ENCODE measurements at regions not wholly inside any gene's neighbourhood (a gene's known extent, or its start where the extent isn't known, plus 50 kb on each side); places are given as distances from the start of the nearest gene placed in this dataset.

GRCh38 chr6:99073223-99073622, 125.5 kb upstream of the FBXL4 start:
- no peak for DNase-seq (ENCODE audit: low spot score)

DNA sequence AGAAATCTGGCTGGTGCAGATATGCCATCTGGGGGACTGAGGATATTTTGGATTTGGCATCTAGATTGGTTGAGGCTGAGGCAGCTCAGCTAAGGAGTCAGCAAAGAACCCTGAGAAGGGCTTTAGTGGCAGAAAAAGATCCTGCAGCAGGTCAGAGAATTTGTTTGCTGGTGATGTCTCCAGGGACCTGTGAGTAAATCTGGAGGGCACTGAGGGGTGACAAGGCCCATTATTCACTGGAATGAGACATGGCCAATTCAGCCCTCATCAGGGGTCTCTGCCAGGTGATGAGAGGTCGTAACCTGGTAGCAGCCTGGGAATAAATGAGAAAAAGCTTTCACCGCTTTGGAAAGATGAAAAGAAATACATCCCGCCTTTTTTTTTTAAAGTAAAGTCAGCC, 118.3 kb upstream of the FBXL4 start:
- DNase-seq (ENCODE audit: low spot score), result no peak

GRCh38 chr6:99064834-99065233, 117.1 kb upstream of the FBXL4 start:
- no peak for DNase-seq (ENCODE audit: low spot score)

DNA sequence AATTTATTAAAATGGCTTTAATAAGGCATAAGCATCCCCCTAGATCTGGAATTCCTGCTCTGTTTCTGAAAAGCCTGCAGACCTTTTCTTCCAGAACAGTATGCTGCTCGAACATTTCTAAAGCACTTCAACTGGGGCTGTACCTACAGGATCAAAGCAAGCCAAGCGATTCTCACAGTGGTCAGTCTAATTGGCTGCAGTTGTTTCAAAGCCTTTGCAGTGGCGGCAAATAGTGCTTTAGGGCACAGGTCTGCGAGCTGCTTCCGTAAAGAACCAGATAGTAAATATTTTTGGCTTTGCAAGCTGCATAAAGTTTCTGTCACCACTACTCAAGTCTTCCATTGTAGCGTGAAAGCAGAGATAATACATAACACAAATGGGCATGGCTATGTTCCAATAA, 88.9 kb upstream of the FBXL4 start:
- DNase-seq (ENCODE audit: low spot score), result no peak

DNA sequence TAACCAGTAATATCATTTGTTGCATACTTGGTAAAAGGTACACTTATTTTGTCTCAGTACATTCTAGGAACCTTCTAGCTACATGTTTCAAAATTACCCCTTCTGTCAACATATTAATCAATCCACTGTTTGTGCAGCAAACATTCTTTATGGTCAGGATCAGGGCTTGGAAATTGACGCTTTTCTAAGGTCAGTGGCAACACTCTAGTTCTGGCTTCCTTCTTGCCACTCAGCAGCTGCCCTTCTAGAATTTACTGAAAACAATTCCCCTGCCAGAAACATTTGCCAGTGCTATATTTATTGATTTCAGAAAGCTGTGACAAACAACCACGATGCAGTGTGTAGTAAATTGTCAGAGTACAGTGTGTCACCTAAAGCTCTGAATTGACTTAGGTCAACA, 84.7 kb upstream of the FBXL4 start:
- no peak for DNase-seq (ENCODE audit: low spot score)

GRCh38 chr6:99031957-99032356, 84.2 kb upstream of the FBXL4 start:
- DNase-seq (ENCODE audit: low spot score), result no peak

- DNase-seq (ENCODE audit: low spot score), result no peak
Observed at GRCh38 chr6:99030915-99031314, 83.2 kb upstream of the FBXL4 start.

- no peak for DNase-seq (ENCODE audit: low spot score)
Observed at GRCh38 chr6:99026135-99026534, 78.4 kb upstream of the FBXL4 start.

- no peak for DNase-seq (ENCODE audit: low spot score)
Observed at GRCh38 chr6:99024089-99024488, 76.3 kb upstream of the FBXL4 start.

DNA sequence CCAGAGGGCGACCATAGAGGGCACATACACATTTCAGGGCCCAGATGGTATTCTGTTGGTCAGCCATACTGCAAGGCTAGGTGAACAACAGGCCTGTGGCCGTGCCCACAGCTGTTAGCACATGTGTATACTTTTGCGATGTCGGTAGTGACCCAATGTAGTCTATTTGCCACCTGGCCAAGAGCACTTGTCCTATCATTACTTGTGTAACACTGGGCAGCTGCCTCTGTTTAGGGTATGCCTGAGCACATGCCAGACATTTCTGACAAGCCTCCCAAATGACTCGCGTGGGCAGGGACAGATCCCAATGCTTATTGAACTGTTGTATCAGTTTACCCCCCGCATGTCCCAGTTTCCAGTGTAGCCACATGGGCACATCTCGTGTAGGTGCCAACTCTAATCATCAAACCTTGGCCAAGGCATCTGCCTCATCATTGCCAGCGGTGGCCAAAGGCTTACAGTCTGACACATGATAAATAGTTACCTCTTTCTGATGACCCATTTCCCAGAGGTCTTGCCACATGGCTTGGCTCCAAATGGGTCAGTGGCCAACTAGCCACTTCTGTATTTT, 74.4 kb upstream of the FBXL4 start:
- DNase-seq (ENCODE audit: low spot score), result no peak

GRCh38 chr6:99019381-99019780, 71.6 kb upstream of the FBXL4 start:
- no peak for DNase-seq (ENCODE audit: low spot score)

GRCh38 chr6:99017150-99017549, 69.4 kb upstream of the FBXL4 start:
- DNase-seq (ENCODE audit: low spot score), result no peak

DNA sequence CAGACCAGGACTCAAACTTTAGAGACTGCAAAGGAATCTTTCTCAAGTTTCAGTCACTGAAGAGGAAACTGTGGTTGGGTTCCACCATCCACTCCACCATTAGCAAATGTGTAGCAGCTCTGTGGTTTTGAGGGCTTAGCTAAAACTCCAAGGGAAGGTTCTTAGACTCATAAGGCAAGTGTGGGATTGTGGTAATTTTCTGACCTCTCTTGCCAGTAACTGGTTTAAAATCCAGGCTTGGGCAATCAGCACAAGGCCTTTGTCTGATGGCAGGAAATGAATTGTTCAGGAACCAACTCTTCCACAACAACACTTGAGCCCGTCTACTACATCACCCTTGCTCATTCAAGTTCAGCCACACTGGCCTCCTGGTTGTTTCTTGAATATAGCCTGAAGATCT, 68.6 kb upstream of the FBXL4 start:
- DNase-seq (ENCODE audit: low spot score), result no peak

DNA sequence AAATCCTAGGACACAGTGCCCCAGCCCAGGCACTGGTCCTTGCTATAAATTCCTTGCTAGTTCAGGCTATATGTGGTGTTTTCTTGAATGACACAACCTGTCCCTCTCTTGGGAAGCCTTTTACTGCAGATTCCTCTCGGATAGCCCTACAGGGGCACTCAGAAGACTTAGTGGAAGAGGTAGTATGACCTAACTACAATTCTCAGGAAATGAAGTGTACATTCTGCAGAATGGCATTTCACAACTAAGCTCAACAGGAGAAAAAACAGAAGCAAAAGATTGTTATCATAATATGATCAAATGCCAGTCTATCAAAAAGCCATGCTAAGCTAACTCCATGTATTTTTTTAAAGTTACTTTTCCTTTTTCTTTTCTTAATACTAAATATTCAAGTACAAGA, 66.3 kb upstream of the FBXL4 start:
- DNase-seq (ENCODE audit: low spot score), result no peak

GRCh38 chr6:99013661-99014060, 65.9 kb upstream of the FBXL4 start:
- no peak for DNase-seq (ENCODE audit: low spot score)

DNA sequence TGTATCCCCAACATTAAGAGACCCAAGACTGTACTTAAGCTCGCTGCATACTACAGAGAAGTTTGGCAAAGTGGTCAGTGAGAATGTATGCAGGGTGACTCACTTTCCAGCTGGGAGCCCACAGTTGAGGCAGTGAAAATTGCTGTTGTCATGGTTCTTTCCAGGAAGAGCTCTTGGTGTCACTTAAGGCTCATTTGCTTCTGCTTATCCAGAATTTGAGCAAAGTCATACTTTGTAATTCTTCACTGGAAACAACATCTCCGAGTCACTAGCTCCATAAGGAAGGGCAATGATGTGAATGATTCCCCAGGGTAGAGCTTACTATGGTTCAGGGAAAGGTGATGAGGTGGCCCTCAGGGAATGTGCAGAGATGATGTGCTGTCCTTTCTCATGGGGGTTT, 65.4 kb upstream of the FBXL4 start:
- no peak for DNase-seq (ENCODE audit: low spot score)

GRCh38 chr6:99011151-99011550, 63.4 kb upstream of the FBXL4 start:
- DNase-seq (ENCODE audit: low spot score), result no peak

GRCh38 chr6:99002831-99003230, 55.1 kb upstream of the FBXL4 start:
- no peak for DNase-seq (ENCODE audit: low spot score)

- DNase-seq (ENCODE audit: low spot score), result no peak
Observed at GRCh38 chr6:98998103-98998502, 50.4 kb upstream of the FBXL4 start.
